HepG2 (cell line): ENCODE measurements at regions not wholly inside any gene's neighbourhood (a gene's known extent, or its start where the extent isn't known, plus 50 kb on each side); places are given as distances from the start of the nearest gene placed in this dataset.
A peak's percentile ranks its signal among the peaks of the same experiment; 100 is the strongest.

ENCODE experiments used
- ARID5B ChIP-seq: IDR thresholded peaks from 2 replicates; pipeline ENCODE4 v1.4.0; 2020; ENCODE audit warnings: mild to moderate bottlenecking, missing genetic modification reagents
- CEBPG ChIP-seq: IDR thresholded peaks from 2 replicates; pipeline ENCODE4 v1.6.1; 2016
- FOXA1 ChIP-seq, 2 experiments: fragments of 450-650 bp in 1 of 2; sonication (generic) in 1 of 2; formaldehyde crosslinking in 1 of 2; IDR thresholded peaks; 2 replicates each; pipeline versions ENCODE4 v1.4.0 to v1.6.1; 2016 to 2020; ENCODE audit warnings: missing genetic modification reagents in 1 of 2
- FOXA3 ChIP-seq: IDR thresholded peaks from 2 replicates; pipeline ENCODE4 v1.6.1; 2016; ENCODE audit warnings: missing genetic modification reagents, missing compliant biosample characterization
- FOXJ3 ChIP-seq: sonication (generic); formaldehyde crosslinking; IDR thresholded peaks from 2 replicates; pipeline ENCODE4 v1.4.0; 2020; ENCODE audit warnings: missing genetic modification reagents, mild to moderate bottlenecking, borderline replicate concordance
- GPN1 ChIP-seq: sonication (generic); formaldehyde crosslinking; IDR thresholded peaks from 2 replicates; pipeline ENCODE4 v1.5.1; 2020; ENCODE audit warnings: missing genetic modification reagents, borderline replicate concordance
- MAFK ChIP-seq, 2 experiments: IDR thresholded peaks in 1 of 2; conservative IDR thresholded peaks in 1 of 2; 2 replicates each; pipeline ENCODE4 v1.6.1; 2011; ENCODE audit warnings: improper control_type of control experiment in 2 of 2, low read length in 2 of 2
- MIXL1 ChIP-seq: IDR thresholded peaks from 2 replicates; pipeline ENCODE4 v1.6.1; 2016
- NR2F1 ChIP-seq, 2 experiments: fragments of 450-650 bp in 1 of 2; formaldehyde crosslinking in 1 of 2; IDR thresholded peaks; 2 replicates each; pipeline versions ENCODE4 v1.5.0 to v1.6.1; 2016 to 2020; ENCODE audit warnings: mild to moderate bottlenecking in 1 of 2, missing compliant biosample characterization in 1 of 2, missing genetic modification reagents in 1 of 2, moderate library complexity in 1 of 2
- PAXIP1 ChIP-seq: sonication (generic); formaldehyde crosslinking; conservative IDR thresholded peaks from 2 replicates; pipeline ENCODE4 v1.4.0; 2020; ENCODE audit warnings: mild to moderate bottlenecking, missing genetic modification reagents, moderate library complexity
- SOX13 ChIP-seq, 3 experiments: fragments of 450-650 bp in 1 of 3; sonication (generic) in 1 of 3; formaldehyde crosslinking in 1 of 3; IDR thresholded peaks in 2 of 3; conservative IDR thresholded peaks in 1 of 3; 2 replicates each; pipeline versions ENCODE4 v1.5.0 to v1.6.1; 2016 to 2020; ENCODE audit warnings: antibody characterized with exemption in 1 of 3, mild to moderate bottlenecking in 1 of 3, missing compliant biosample characterization in 1 of 3, missing genetic modification reagents in 1 of 3, moderate library complexity in 1 of 3
- STAG1 ChIP-seq: sonication (generic); formaldehyde crosslinking; IDR thresholded peaks from 2 replicates; pipeline ENCODE4 v1.4.0; 2020; ENCODE audit warnings: missing genetic modification reagents
- WIZ ChIP-seq: sonication (generic); formaldehyde crosslinking; IDR thresholded peaks from 2 replicates; pipeline ENCODE4 v1.5.1; 2020; ENCODE audit warnings: mild to moderate bottlenecking, missing genetic modification reagents
- ZNF567 ChIP-seq: sonication (generic); formaldehyde crosslinking; IDR thresholded peaks from 2 replicates; pipeline ENCODE4 v1.8.1; 2023; ENCODE audit warnings: mild to moderate bottlenecking, missing genetic modification reagents, borderline replicate concordance
- ZNF614 ChIP-seq: IDR thresholded peaks from 2 replicates; pipeline ENCODE4 v1.6.1; 2018; ENCODE audit warnings: missing biosample characterization, missing genetic modification reagents, inconsistent platforms, borderline replicate concordance
- ZSCAN20 ChIP-seq: sonication (generic); formaldehyde crosslinking; IDR thresholded peaks from 2 replicates; pipeline ENCODE4 v1.4.0; 2020; ENCODE audit warnings: missing genetic modification reagents, mild to moderate bottlenecking, borderline replicate concordance
- TF ChIP-seq, protein P1 (sequence below): sonication (generic); formaldehyde crosslinking; IDR thresholded peaks from 2 replicates; pipeline ENCODE4 v1.8.0; 2022; ENCODE audit warnings: mild to moderate bottlenecking, missing genetic modification reagents, borderline replicate concordance

GRCh38 chr13:50521831-50522149 is 321.7 kb downstream of the DLEU7 start (continued):
- TF ChIP-seq, protein P1, sequence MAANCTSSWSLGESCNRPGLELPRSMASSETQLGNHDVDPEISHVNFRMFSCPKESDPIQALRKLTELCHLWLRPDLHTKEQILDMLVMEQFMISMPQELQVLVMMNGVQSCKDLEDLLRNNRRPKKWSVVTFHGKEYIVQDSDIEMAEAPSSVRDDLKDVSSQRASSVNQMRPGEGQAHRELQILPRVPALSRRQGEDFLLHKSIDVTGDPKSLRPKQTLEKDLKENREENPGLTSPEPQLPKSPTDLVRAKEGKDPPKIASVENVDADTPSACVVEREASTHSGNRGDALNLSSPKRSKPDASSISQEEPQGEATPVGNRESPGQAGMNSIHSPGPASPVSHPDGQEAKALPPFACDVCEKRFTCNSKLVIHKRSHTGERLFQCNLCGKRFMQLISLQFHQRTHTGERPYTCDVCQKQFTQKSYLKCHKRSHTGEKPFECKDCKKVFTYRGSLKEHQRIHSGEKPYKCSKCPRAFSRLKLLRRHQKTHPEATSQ = no peak
- 0 out of 2 replicates have a peak, but pooled peaks have one; percentile 17 for TF ChIP-seq ZNF614 (CRISPR knock-in tag)
- no peak for TF ChIP-seq WIZ (CRISPR knock-in tag)
- no peak for TF ChIP-seq ZNF567 (CRISPR knock-in tag)
- TF ChIP-seq STAG1 (CRISPR knock-in tag) = 0 out of 2 replicates have a peak, but pooled peaks have one; percentile 2
- peak; percentile 100 for TF ChIP-seq MAFK (conservative IDR thresholded peaks at IDR 0.05 in 1 of 2, IDR thresholded peaks at IDR 0.05 in 1 of 2; ENCODE audit: low read length in 2 of 2)
- peak; percentile 85 for TF ChIP-seq FOXA3 (CRISPR knock-in tag)
- TF ChIP-seq CEBPG (CRISPR knock-in tag) = peak; percentile 74
- TF ChIP-seq PAXIP1 = peak; percentile 26; the same call in 1 of the 2 replicates
- TF ChIP-seq ARID5B (CRISPR knock-in tag) = peak; percentile 37; the same call in 1 of the 2 replicates
- TF ChIP-seq NR2F1 (CRISPR knock-in tag; IDR thresholded peaks at IDR 0.05) = no peak
- TF ChIP-seq GPN1 = no peak
- TF ChIP-seq FOXJ3 (CRISPR knock-in tag) = peak; percentile 82; the same call in 1 of the 2 replicates
- no peak for TF ChIP-seq SOX13 (IDR thresholded peaks at IDR 0.05)
- TF ChIP-seq SOX13 (CRISPR knock-in tag; conservative IDR thresholded peaks at IDR 0.05 in 1 of 2, IDR thresholded peaks at IDR 0.05 in 1 of 2) = peak in 1 of 2 experiments; percentile 39; a peak in 1 of 4 replicates
- peak; percentile 79 for TF ChIP-seq MIXL1 (CRISPR knock-in tag)
- no peak for TF ChIP-seq ZSCAN20 (CRISPR knock-in tag)
- no peak for TF ChIP-seq FOXA1 (IDR thresholded peaks at IDR 0.05)
- peak; percentile 72 for TF ChIP-seq FOXA1 (CRISPR knock-in tag; IDR thresholded peaks at IDR 0.05)
- TF ChIP-seq, all 625 proteins: peak for 36
